T-helper 1 cell treated with Interleukin-12 subunit alpha and Interleukin-12 subunit beta and Interleukin-4 antibody, amounts not matched to agents 30 μg/mL and 1 μg/mL, for 36 hours (primary cell): ENCODE measurements at regions not wholly inside any gene's neighbourhood (a gene's known extent, or its start where the extent isn't known, plus 50 kb on each side); places are given as distances from the start of the nearest gene placed in this dataset.

Experiments used
- H3K27ac Mint-ChIP-seq: one replicate; pipeline ENCODE4 v1.8.0; 2021; ENCODE audit warnings: mild to moderate bottlenecking, mixed read lengths
- H3K27me3 Mint-ChIP-seq: one replicate; pipeline ENCODE4 v1.8.0; 2021; ENCODE audit warnings: low read depth, mixed read lengths
- H3K36me3 Mint-ChIP-seq: one replicate; pipeline ENCODE4 v1.8.0; 2021; ENCODE audit warnings: low read depth, mixed read lengths
- H3K4me1 Mint-ChIP-seq: one replicate; pipeline ENCODE4 v1.8.0; 2021; ENCODE audit warnings: low read depth, mixed read lengths
- H3K4me3 Mint-ChIP-seq: one replicate; pipeline ENCODE4 v1.8.0; 2021; ENCODE audit warnings: mild to moderate bottlenecking, moderate library complexity, mixed read lengths
- H3K9me3 Mint-ChIP-seq: one replicate; pipeline ENCODE4 v1.8.0; 2021; ENCODE audit warnings: mixed read lengths

GRCh38 chr11:33463059-33463458, 205.9 kb downstream of the HIPK3 start:
- Mint-ChIP-seq H3K27ac (no peak overlapping the region), H3K36me3 (no peaks in the 10 kb centered on the region), H3K4me1 (no peaks in the 10 kb centered on the region), H3K27me3 (no peaks in the 10 kb centered on the region), H3K4me3 (no peak overlapping the region), H3K9me3 (no peaks in the 10 kb centered on the region)

- Mint-ChIP-seq H3K9me3 (no peaks in the 10 kb centered on the region), H3K36me3 (no peaks in the 10 kb centered on the region), H3K27me3 (no peaks in the 10 kb centered on the region), H3K4me3 (no peak overlapping the region), H3K27ac (no peak overlapping the region), H3K4me1 (no peaks in the 10 kb centered on the region)
Measured at GRCh38 chr11:33461369-33462125, 204.4 kb downstream of the HIPK3 start.

- Mint-ChIP-seq H3K36me3 (no peaks in the 10 kb centered on the region), H3K27ac (no peak overlapping the region), H3K9me3 (no peaks in the 10 kb centered on the region), H3K27me3 (peaks cover 3% of the 10 kb centered on the region), H3K4me1 (no peaks in the 10 kb centered on the region), H3K4me3 (no peak overlapping the region)
Measured at GRCh38 chr11:33457948-33458347, 200.8 kb downstream of the HIPK3 start.

- H3K36me3 Mint-ChIP-seq = no peaks in the 10 kb centered on the region
- H3K9me3 Mint-ChIP-seq = no peaks in the 10 kb centered on the region
- H3K4me3 Mint-ChIP-seq = no peak overlapping the region
- H3K27me3 Mint-ChIP-seq = peaks cover 3% of the 10 kb centered on the region
- no peaks in the 10 kb centered on the region for H3K4me1 Mint-ChIP-seq
- no peak overlapping the region for H3K27ac Mint-ChIP-seq
Measured at GRCh38 chr11:33455867-33456463, 198.8 kb downstream of the HIPK3 start.

- H3K9me3 Mint-ChIP-seq = no peaks in the 10 kb centered on the region
- no peak overlapping the region for H3K4me3 Mint-ChIP-seq
- peaks cover 3% of the 10 kb centered on the region for H3K27me3 Mint-ChIP-seq
- no peak overlapping the region for H3K27ac Mint-ChIP-seq
- H3K4me1 Mint-ChIP-seq = no peaks in the 10 kb centered on the region
- no peaks in the 10 kb centered on the region for H3K36me3 Mint-ChIP-seq
Measured at GRCh38 chr11:33454264-33454663, 197.1 kb downstream of the HIPK3 start.

GRCh38 chr11:33452836-33453624, 195.8 kb downstream of the HIPK3 start:
- no peaks in the 10 kb centered on the region for H3K9me3 Mint-ChIP-seq
- no peaks in the 10 kb centered on the region for H3K4me1 Mint-ChIP-seq
- peaks cover 3% of the 10 kb centered on the region for H3K27me3 Mint-ChIP-seq
- H3K27ac Mint-ChIP-seq = no peak overlapping the region
- no peak overlapping the region for H3K4me3 Mint-ChIP-seq
- no peaks in the 10 kb centered on the region for H3K36me3 Mint-ChIP-seq

- peaks cover 3% of the 10 kb centered on the region for H3K27me3 Mint-ChIP-seq
Measured at GRCh38 chr11:33451364-33451763, 194.2 kb downstream of the HIPK3 start.

GRCh38 chr11:33449798-33450197, 192.6 kb downstream of the HIPK3 start:
- no peak overlapping the region for H3K4me3 Mint-ChIP-seq
- H3K36me3 Mint-ChIP-seq = no peaks in the 10 kb centered on the region
- H3K9me3 Mint-ChIP-seq = no peaks in the 10 kb centered on the region
- no peak overlapping the region for H3K27ac Mint-ChIP-seq
- H3K27me3 Mint-ChIP-seq = no peaks in the 10 kb centered on the region
- H3K4me1 Mint-ChIP-seq = no peaks in the 10 kb centered on the region

More at GRCh38 chr11:33451364-33451763, 194.2 kb downstream of the HIPK3 start:
- H3K9me3 Mint-ChIP-seq = no peaks in the 10 kb centered on the region
- no peak overlapping the region for H3K27ac Mint-ChIP-seq
- H3K4me1 Mint-ChIP-seq = no peaks in the 10 kb centered on the region
- H3K36me3 Mint-ChIP-seq = no peaks in the 10 kb centered on the region
- no peak overlapping the region for H3K4me3 Mint-ChIP-seq

GRCh38 chr11:33448461-33449130, 191.4 kb downstream of the HIPK3 start:
- Mint-ChIP-seq H3K4me3 (no peak overlapping the region), H3K4me1 (no peaks in the 10 kb centered on the region), H3K27me3 (no peaks in the 10 kb centered on the region), H3K27ac (no peak overlapping the region), H3K9me3 (no peaks in the 10 kb centered on the region), H3K36me3 (no peaks in the 10 kb centered on the region)

- no peaks in the 10 kb centered on the region for H3K4me1 Mint-ChIP-seq
- H3K9me3 Mint-ChIP-seq = no peaks in the 10 kb centered on the region
- no peak overlapping the region for H3K4me3 Mint-ChIP-seq
- H3K27ac Mint-ChIP-seq = no peak overlapping the region
- no peaks in the 10 kb centered on the region for H3K27me3 Mint-ChIP-seq
- H3K36me3 Mint-ChIP-seq = no peaks in the 10 kb centered on the region
Measured at GRCh38 chr11:33445761-33446161, 188.6 kb downstream of the HIPK3 start.

GRCh38 chr11:33444835-33445594, 187.8 kb downstream of the HIPK3 start:
- H3K9me3 Mint-ChIP-seq = no peaks in the 10 kb centered on the region
- H3K4me1 Mint-ChIP-seq = no peaks in the 10 kb centered on the region
- no peaks in the 10 kb centered on the region for H3K27me3 Mint-ChIP-seq
- no peak overlapping the region for H3K4me3 Mint-ChIP-seq
- no peaks in the 10 kb centered on the region for H3K36me3 Mint-ChIP-seq
- H3K27ac Mint-ChIP-seq = no peak overlapping the region

- Mint-ChIP-seq H3K4me3 (no peak overlapping the region), H3K27me3 (no peaks in the 10 kb centered on the region), H3K4me1 (no peaks in the 10 kb centered on the region), H3K27ac (no peak overlapping the region), H3K9me3 (no peaks in the 10 kb centered on the region), H3K36me3 (no peaks in the 10 kb centered on the region)
Measured at GRCh38 chr11:33443684-33444083, 186.5 kb downstream of the HIPK3 start.

GRCh38 chr11:33438301-33438700, 181.1 kb downstream of the HIPK3 start:
- H3K4me3 Mint-ChIP-seq = no peak overlapping the region
- H3K27ac Mint-ChIP-seq = no peak overlapping the region
- H3K27me3 Mint-ChIP-seq = peaks cover 4% of the 10 kb centered on the region
- no peaks in the 10 kb centered on the region for H3K4me1 Mint-ChIP-seq
- no peaks in the 10 kb centered on the region for H3K36me3 Mint-ChIP-seq
- H3K9me3 Mint-ChIP-seq = no peaks in the 10 kb centered on the region

- Mint-ChIP-seq H3K4me3 (no peak overlapping the region), H3K27ac (no peak overlapping the region)
Measured at GRCh38 chr11:33437529-33437928, 180.3 kb downstream of the HIPK3 start.

More at GRCh38 chr11:33437529-33437928, 180.3 kb downstream of the HIPK3 start:
- no peaks in the 10 kb centered on the region for H3K36me3 Mint-ChIP-seq
- H3K27me3 Mint-ChIP-seq = peaks cover 4% of the 10 kb centered on the region
- no peaks in the 10 kb centered on the region for H3K4me1 Mint-ChIP-seq
- no peaks in the 10 kb centered on the region for H3K9me3 Mint-ChIP-seq
